ENCODE measurements at regions not wholly inside any gene's neighbourhood (a gene's known extent, or its start where the extent isn't known, plus 50 kb on each side); places are given as distances from the start of the nearest gene placed in this dataset.

- Histone ChIP-seq H2AFZ (ENCODE audit: low read depth, low read length) (no peak overlapping the region), H3K9me2 (ENCODE audit: insufficient read depth, low read length) (no peaks in the 10 kb centered on the region), H3K9ac (ENCODE audit: low read length) (no peak overlapping the region), H3K36me3 (ENCODE audit: insufficient read depth, low read length) (no peaks in the 10 kb centered on the region), H3K27me3 (ENCODE audit: insufficient read depth, low read depth, low read length) (no peaks in the 10 kb centered on the region), H3K27ac (ENCODE audit: low read length) (no peak overlapping the region), H3F3A (ENCODE audit: insufficient read depth, low read length, poor library complexity, severe bottlenecking) (no peaks in the 10 kb centered on the region), H3K79me2 (replicated peaks; ENCODE audit: insufficient read depth, low read length) (no peaks in the 10 kb centered on the region), H3K4me3 (ENCODE audit: low read length) (no peak overlapping the region), H3K9me3 (ENCODE audit: low read length) (no peaks in the 10 kb centered on the region), H4K20me1 (ENCODE audit: insufficient read depth) (no peaks in the 10 kb centered on the region), H3K4me2 (ENCODE audit: low read length) (no peak overlapping the region)
- TF ChIP-seq MXI1 (conservative IDR thresholded peaks at IDR 0.05; ENCODE audit: poor library complexity, severe bottlenecking) (no peak), SMC3 (conservative IDR thresholded peaks at IDR 0.05; ENCODE audit: poor library complexity) (no peak), EP300 (conservative IDR thresholded peaks at IDR 0.05; ENCODE audit: poor library complexity, severe bottlenecking) (no peak), EZH2 (IDR thresholded peaks at IDR 0.05; ENCODE audit: borderline replicate concordance, insufficient read depth, low read length, poor library complexity, severe bottlenecking) (no peak)
Observed at GRCh38 chr13:47508527-47509228, 492.4 kb downstream of the SUCLA2 start.

- Histone ChIP-seq H3K4me2 (ENCODE audit: low read length) (no peak overlapping the region), H3K4me3 (ENCODE audit: low read length) (no peak overlapping the region), H3K9me3 (ENCODE audit: low read length) (no peaks in the 10 kb centered on the region), H3F3A (ENCODE audit: insufficient read depth, low read length, poor library complexity, severe bottlenecking) (no peaks in the 10 kb centered on the region), H3K79me2 (replicated peaks; ENCODE audit: insufficient read depth, low read length) (no peaks in the 10 kb centered on the region), H3K9me2 (ENCODE audit: insufficient read depth, low read length) (no peaks in the 10 kb centered on the region), H4K20me1 (ENCODE audit: insufficient read depth) (no peaks in the 10 kb centered on the region), H3K9ac (ENCODE audit: low read length) (no peak overlapping the region), H2AFZ (ENCODE audit: low read depth, low read length) (no peak overlapping the region), H3K27me3 (ENCODE audit: insufficient read depth, low read depth, low read length) (no peaks in the 10 kb centered on the region), H3K36me3 (ENCODE audit: insufficient read depth, low read length) (no peaks in the 10 kb centered on the region), H3K27ac (ENCODE audit: low read length) (no peak overlapping the region)
- no peak for TF ChIP-seq EP300 (conservative IDR thresholded peaks at IDR 0.05; ENCODE audit: poor library complexity, severe bottlenecking)
- TF ChIP-seq TAF1 (IDR thresholded peaks at IDR 0.05; ENCODE audit: low read depth) = no peak
- TF ChIP-seq POLR2AphosphoS5 (IDR thresholded peaks at IDR 0.05) = no peak
- TF ChIP-seq CTCF (IDR thresholded peaks at IDR 0.05; ENCODE audit: poor library complexity, severe bottlenecking) = no peak
- TF ChIP-seq RAD21 (conservative IDR thresholded peaks at IDR 0.05) = no peak
- no peak for TF ChIP-seq SMC3 (conservative IDR thresholded peaks at IDR 0.05; ENCODE audit: poor library complexity)
- no peak for TF ChIP-seq EZH2 (IDR thresholded peaks at IDR 0.05; ENCODE audit: borderline replicate concordance, insufficient read depth, low read length, poor library complexity, severe bottlenecking)
- TF ChIP-seq REST (IDR thresholded peaks at IDR 0.05; ENCODE audit: borderline replicate concordance) = no peak
- TF ChIP-seq MXI1 (conservative IDR thresholded peaks at IDR 0.05; ENCODE audit: poor library complexity, severe bottlenecking) = no peak
Observed at GRCh38 chr13:47503475-47503874, 497.6 kb downstream of the SUCLA2 start.

All from neural cell (in vitro differentiated cells).